GM12878 (cell line): ENCODE measurements at regions not wholly inside any gene's neighbourhood (a gene's known extent, or its start where the extent isn't known, plus 50 kb on each side); places are given as distances from the start of the nearest gene placed in this dataset.

ENCODE experiments used
- ATAC-seq: fragments of 200-7000 bp; cut with Tn5 transposase; 3 replicates; pipeline ENCODE4 v1.9.1; 2020; ENCODE audit warnings: mild to moderate bottlenecking, moderate library complexity
- BruUV-seq: library from RNA; stranded (reverse); fragments of 400-500 nt; replicated peaks from 2 replicates; lab custom pipeline; 2021; lab: Mats Ljungman, UMichigan
- CTCF ChIA-PET: fragments of 300-600 bp; sonication (Branson Sonifier 250); formaldehyde crosslinking; extraction: SDS; loops from one replicate; lab custom pipeline; 2021; ENCODE audit warnings: inconsistent platforms; lab: Yijun Ruan, JAX
- POLR2A ChIA-PET: fragments of 350-600 bp; formaldehyde crosslinking; extraction: SDS; loops from one replicate; lab custom pipeline; 2021; ENCODE audit warnings: inconsistent platforms; lab: Charles Lee
- RAD21 ChIA-PET: fragments of 300-600 bp; sonication (Branson Sonifier 250); formaldehyde crosslinking; loops from one replicate; lab custom pipeline; 2023; ENCODE audit warnings: antibody characterized with exemption; ENCODE audit not compliant: unreplicated experiment; lab: Charles Lee
- SMC1A ChIA-PET: fragments of 300-600 bp; sonication (Branson Sonifier 250); formaldehyde crosslinking; loops from one replicate; lab custom pipeline; 2023; ENCODE audit not compliant: unreplicated experiment, uncharacterized antibody; lab: Charles Lee
- DNase-seq: peaks from one replicate; pipeline ENCODE4 v3.0.0-alpha.2; 2011; ENCODE audit warnings: low read depth, low spot score
- FAIRE-seq: peaks from 3 replicates; lab custom pipeline; 2011; peaks lifted over from hg19 to GRCh38; lab: Jason Lieb, UNC
- H2AFZ ChIP-seq: 2 replicates; pipeline ENCODE4 v1.6.0; 2011; ENCODE audit warnings: low read depth, low read length, control low read depth; ENCODE audit not compliant: control insufficient read depth
- H3K27ac ChIP-seq: 2 replicates; pipeline ENCODE4 v1.5.1; 2011; ENCODE audit warnings: control low read depth; ENCODE audit not compliant: control insufficient read depth, insufficient read depth
- H3K27me3 ChIP-seq, 2 experiments: replicated peaks in 1 of 2; 2 replicates each; pipeline versions ENCODE4 v1.6.0 to v1.6.1; 2011; ENCODE audit warnings: low read length in 1 of 2; ENCODE audit not compliant: control insufficient read depth in 2 of 2, insufficient read depth in 2 of 2
- H3K36me3 ChIP-seq, 2 experiments: 2 replicates each; pipeline ENCODE4 v1.5.1; 2011; ENCODE audit warnings: low read length in 1 of 2; ENCODE audit not compliant: control insufficient read depth in 2 of 2, insufficient read depth in 2 of 2
- H3K4me1 ChIP-seq: 2 replicates; pipeline ENCODE4 v1.6.1; 2011; ENCODE audit warnings: mild to moderate bottlenecking, low read length, moderate library complexity, mixed read lengths; ENCODE audit not compliant: control insufficient read depth, insufficient read depth
- H3K4me2 ChIP-seq: 2 replicates; pipeline ENCODE4 v1.6.0; 2011; ENCODE audit warnings: control low read depth; ENCODE audit not compliant: control insufficient read depth, insufficient read depth
- H3K4me3 ChIP-seq: fragments of 200-600 bp; sonication (generic); 2 replicates; pipeline ENCODE4 v1.5.1; 2016
- H3K79me2 ChIP-seq: 2 replicates; pipeline ENCODE4 v1.6.0; 2011; ENCODE audit warnings: low read length; ENCODE audit not compliant: control insufficient read depth, insufficient read depth
- H3K9ac ChIP-seq: 2 replicates; pipeline ENCODE4 v1.8.0; 2011; ENCODE audit warnings: low read length, control low read depth, mixed read lengths; ENCODE audit not compliant: control insufficient read depth, insufficient read depth
- H3K9me3 ChIP-seq: replicated peaks from 3 replicates; pipeline ENCODE4 v1.5.1; 2011; ENCODE audit warnings: mild to moderate bottlenecking, low read length; ENCODE audit not compliant: control insufficient read depth, insufficient read depth
- H4K20me1 ChIP-seq: 2 replicates; pipeline ENCODE4 v1.6.0; 2011; ENCODE audit not compliant: control insufficient read depth, insufficient read depth
- CREM ChIP-seq: IDR thresholded peaks from 2 replicates; pipeline ENCODE4 v1.6.1; 2014; ENCODE audit warnings: antibody characterized with exemption, low read depth
- ESRRA ChIP-seq: IDR thresholded peaks from 2 replicates; pipeline ENCODE4 v1.6.1; 2012; ENCODE audit warnings: mild to moderate bottlenecking, low read length, improper control_type of control experiment
- MXI1 ChIP-seq: fragments of 150-350 bp; IDR thresholded peaks from 2 replicates; pipeline ENCODE4 v1.6.1; 2011; ENCODE audit warnings: low read depth, mild to moderate bottlenecking, inconsistent platforms, low read length, improper control_type of control experiment
- MYB ChIP-seq: fragments of 150-350 bp; IDR thresholded peaks from 2 replicates; pipeline ENCODE4 v1.6.1; 2014; ENCODE audit warnings: mild to moderate bottlenecking, low read depth, low read length, borderline replicate concordance
- NFIC ChIP-seq: IDR thresholded peaks from 2 replicates; pipeline ENCODE4 v1.6.1; 2012; ENCODE audit warnings: low read depth, mild to moderate bottlenecking, inconsistent platforms, low read length, moderate library complexity
- NR2C1 ChIP-seq: fragments of 450-650 bp; IDR thresholded peaks from 2 replicates; pipeline ENCODE4 v1.6.1; 2017; ENCODE audit warnings: antibody characterized with exemption, mild to moderate bottlenecking, moderate library complexity
- NR2C2 ChIP-seq: IDR thresholded peaks from 2 replicates; pipeline ENCODE4 v1.6.1; 2011; ENCODE audit warnings: borderline replicate concordance, low read depth; ENCODE audit not compliant: control insufficient read depth, insufficient read length
- PAX8 ChIP-seq: fragments of 450-650 bp; IDR thresholded peaks from 2 replicates; pipeline ENCODE4 v1.6.1; 2017; ENCODE audit warnings: mild to moderate bottlenecking, moderate library complexity
- PBX3 ChIP-seq: IDR thresholded peaks from 2 replicates; pipeline ENCODE4 v1.6.1; 2011; ENCODE audit warnings: mild to moderate bottlenecking, low read depth, low read length, moderate library complexity; ENCODE audit not compliant: insufficient replicate concordance
- TCF3 ChIP-seq: IDR thresholded peaks from 2 replicates; pipeline ENCODE4 v1.6.1; 2012; ENCODE audit warnings: low read depth, mild to moderate bottlenecking, low read length, borderline replicate concordance; ENCODE audit not compliant: insufficient read depth
- ZBTB11 ChIP-seq: fragments of 450-650 bp; formaldehyde crosslinking; IDR thresholded peaks from 2 replicates; pipeline ENCODE4 v1.5.0; 2022; ENCODE audit warnings: mild to moderate bottlenecking, missing genetic modification characterization
- ZZZ3 ChIP-seq: IDR thresholded peaks from 2 replicates; pipeline ENCODE4 v1.6.1; 2011; ENCODE audit warnings: low read depth; ENCODE audit not compliant: control insufficient read depth, insufficient read length
- WGBS: methylation state at CpG from one replicate; pipeline ENCODE4 v1.1.6; 2016; ENCODE audit warnings: low lambda C conversion rate; ENCODE audit not compliant: insufficient replicate concordance, insufficient coverage; ENCODE audit errors: missing lambda C conversion rate; 5-methylcytosine and 5-hydroxymethylcytosine counted together
- in situ Hi-C: fragments of 300-500 bp; cut with MboI; formaldehyde crosslinking; loops from 9 replicates; pipeline ENCODE4 v1.14.3; 2018; ENCODE audit warnings: mixed read lengths
- intact Hi-C: fragments of 100-400 bp; cut with micrococcal nuclease; formaldehyde crosslinking; loops from one replicate; pipeline ENCODE4 v1.14.2; 2022; ENCODE audit not compliant: unreplicated experiment

DNA sequence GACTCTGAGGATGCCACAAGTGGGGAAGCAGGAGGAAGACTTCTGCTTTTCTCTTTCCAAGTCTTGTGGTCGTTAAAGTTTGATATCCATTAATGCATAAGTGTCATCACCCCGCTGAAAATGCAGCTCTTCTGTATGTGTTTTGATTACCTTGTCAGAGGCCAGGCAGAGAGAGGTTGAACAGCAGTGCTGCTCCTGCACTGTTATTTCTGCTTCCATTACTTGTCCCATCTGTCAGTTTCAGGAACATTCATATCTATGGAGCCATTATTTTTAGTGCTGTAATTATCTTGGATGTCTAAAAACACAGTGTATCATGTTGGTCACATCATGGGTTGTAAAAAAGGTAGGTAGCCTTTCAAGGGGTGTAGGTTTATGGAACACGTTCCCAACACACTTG, 62.0 kb upstream of the ESX1 start:
- H3K4me2 ChIP-seq = no peak overlapping the region
- DNase-seq = no peak
- no peak overlapping the region for H3K9ac ChIP-seq
- BruUV-seq = no TSS peak
- no peak for ATAC-seq
- ChIA-PET SMC1A (no interaction called here), POLR2A (no interaction called here), CTCF (no interaction called here), RAD21 (no interaction called here)
- no peak for FAIRE-seq
- no peaks in the 10 kb centered on the region for H4K20me1 ChIP-seq
- intact Hi-C loops (no loop called here), in situ Hi-C loops (no loop called here)
- TF ChIP-seq NFIC (no peak), NR2C2 (no peak), MXI1 (no peak), MYB (no peak), ZBTB11 (CRISPR knock-in tag) (no peak), CREM (no peak), PBX3 (no peak), TCF3 (no peak), ZZZ3 (no peak), NR2C1 (no peak), PAX8 (no peak), ESRRA (no peak)
- H3K4me3 ChIP-seq = no peak overlapping the region
- H3K79me2 ChIP-seq = no peaks in the 10 kb centered on the region
- no peak overlapping the region for H2AFZ ChIP-seq
- H3K27me3 ChIP-seq = no peaks in the 10 kb centered on the region
- no peak overlapping the region for H3K27ac ChIP-seq
- no peaks in the 10 kb centered on the region for H3K9me3 ChIP-seq
- H3K4me1 ChIP-seq = no peaks in the 10 kb centered on the region
- no peaks in the 10 kb centered on the region for H3K36me3 ChIP-seq
- WGBS = 0% methylated on average over 3 of the region's 3 CpGs
